K562 (cell line): ENCODE measurements at regions not wholly inside any gene's neighbourhood (a gene's known extent, or its start where the extent isn't known, plus 50 kb on each side); places are given as distances from the start of the nearest gene placed in this dataset.

Experiments used
- CTBP1 ChIP-seq: fragments of 450-650 bp; IDR thresholded peaks from 2 replicates; pipeline ENCODE4 v1.6.1; 2016; ENCODE audit warnings: borderline replicate concordance
- HINFP ChIP-seq: fragments of 450-650 bp; conservative IDR thresholded peaks from 2 replicates; pipeline ENCODE4 v1.6.1; 2016; ENCODE audit warnings: missing genetic modification characterization, low read depth, mild to moderate bottlenecking, control low read depth, missing compliant biosample characterization
- MAFK ChIP-seq: IDR thresholded peaks from 2 replicates; pipeline ENCODE4 v1.6.1; 2011; ENCODE audit warnings: low read length, improper control_type of control experiment
- TF ChIP-seq, protein P1 (sequence below): fragments of 250-450 bp; sonication (Bioruptor Pico); IDR thresholded peaks from 2 replicates; pipeline ENCODE4 v1.4.0; 2020; ENCODE audit warnings: mild to moderate bottlenecking, moderate library complexity
- TF ChIP-seq, protein P2 (sequence below), 2 experiments: fragments of 450-650 bp in 1 of 2; IDR thresholded peaks; 2 replicates each; pipeline ENCODE4 v1.6.1; 2011 to 2017; ENCODE audit warnings: low read depth in 2 of 2, antibody characterized with exemption in 1 of 2, borderline replicate concordance in 1 of 2, low read length in 1 of 2, mild to moderate bottlenecking in 1 of 2, mixed read lengths in 1 of 2; ENCODE audit not compliant: control insufficient read depth in 1 of 2

DNA sequence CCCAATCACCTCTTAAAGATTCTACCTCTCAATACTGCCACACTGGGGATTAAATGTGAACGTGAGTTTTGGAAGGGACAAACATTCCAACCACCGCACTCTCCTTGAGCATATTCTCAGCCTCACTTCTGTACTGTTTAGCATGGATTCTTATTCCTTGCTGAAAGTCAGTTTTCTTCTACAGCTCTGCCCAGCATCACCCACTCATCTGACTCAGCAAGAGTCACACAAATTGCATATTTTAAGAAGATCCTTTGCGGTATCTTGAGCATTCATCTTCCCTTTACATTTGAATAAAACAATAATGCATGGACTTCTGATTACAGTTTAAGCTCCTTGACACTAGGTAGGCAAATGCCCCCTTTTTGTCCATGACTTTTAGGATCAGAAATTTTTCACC lies 251.6 kb upstream of the MKLN1 start (continued):
- TF ChIP-seq HINFP (tag): no peak
- 0 out of 2 replicates have a peak, but pooled peaks have one; percentile 19 for TF ChIP-seq MAFK
- TF ChIP-seq, protein P1, sequence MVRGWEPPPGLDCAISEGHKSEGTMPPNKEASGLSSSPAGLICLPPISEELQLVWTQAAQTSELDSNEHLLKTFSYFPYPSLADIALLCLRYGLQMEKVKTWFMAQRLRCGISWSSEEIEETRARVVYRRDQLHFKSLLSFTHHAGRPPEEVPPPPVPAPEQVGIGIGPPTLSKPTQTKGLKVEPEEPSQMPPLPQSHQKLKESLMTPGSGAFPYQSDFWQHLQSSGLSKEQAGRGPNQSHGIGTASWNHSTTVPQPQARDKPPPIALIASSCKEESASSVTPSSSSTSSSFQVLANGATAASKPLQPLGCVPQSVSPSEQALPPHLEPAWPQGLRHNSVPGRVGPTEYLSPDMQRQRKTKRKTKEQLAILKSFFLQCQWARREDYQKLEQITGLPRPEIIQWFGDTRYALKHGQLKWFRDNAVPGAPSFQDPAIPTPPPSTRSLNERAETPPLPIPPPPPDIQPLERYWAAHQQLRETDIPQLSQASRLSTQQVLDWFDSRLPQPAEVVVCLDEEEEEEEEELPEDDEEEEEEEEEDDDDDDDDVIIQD: no peak
- TF ChIP-seq CTBP1: no peak
- TF ChIP-seq, protein P2, sequence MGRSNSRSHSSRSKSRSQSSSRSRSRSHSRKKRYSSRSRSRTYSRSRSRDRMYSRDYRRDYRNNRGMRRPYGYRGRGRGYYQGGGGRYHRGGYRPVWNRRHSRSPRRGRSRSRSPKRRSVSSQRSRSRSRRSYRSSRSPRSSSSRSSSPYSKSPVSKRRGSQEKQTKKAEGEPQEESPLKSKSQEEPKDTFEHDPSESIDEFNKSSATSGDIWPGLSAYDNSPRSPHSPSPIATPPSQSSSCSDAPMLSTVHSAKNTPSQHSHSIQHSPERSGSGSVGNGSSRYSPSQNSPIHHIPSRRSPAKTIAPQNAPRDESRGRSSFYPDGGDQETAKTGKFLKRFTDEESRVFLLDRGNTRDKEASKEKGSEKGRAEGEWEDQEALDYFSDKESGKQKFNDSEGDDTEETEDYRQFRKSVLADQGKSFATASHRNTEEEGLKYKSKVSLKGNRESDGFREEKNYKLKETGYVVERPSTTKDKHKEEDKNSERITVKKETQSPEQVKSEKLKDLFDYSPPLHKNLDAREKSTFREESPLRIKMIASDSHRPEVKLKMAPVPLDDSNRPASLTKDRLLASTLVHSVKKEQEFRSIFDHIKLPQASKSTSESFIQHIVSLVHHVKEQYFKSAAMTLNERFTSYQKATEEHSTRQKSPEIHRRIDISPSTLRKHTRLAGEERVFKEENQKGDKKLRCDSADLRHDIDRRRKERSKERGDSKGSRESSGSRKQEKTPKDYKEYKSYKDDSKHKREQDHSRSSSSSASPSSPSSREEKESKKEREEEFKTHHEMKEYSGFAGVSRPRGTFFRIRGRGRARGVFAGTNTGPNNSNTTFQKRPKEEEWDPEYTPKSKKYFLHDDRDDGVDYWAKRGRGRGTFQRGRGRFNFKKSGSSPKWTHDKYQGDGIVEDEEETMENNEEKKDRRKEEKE (IDR thresholded peaks at IDR 0.05; ENCODE audit: borderline replicate concordance in 1 of 2, control insufficient read depth in 1 of 2, low read depth in 2 of 2, low read length in 1 of 2): 0 out of 4 replicates have a peak, but pooled peaks of 1 of the 2 experiments have one; percentile 14
